ENCODE measurements at regions not wholly inside any gene's neighbourhood (a gene's known extent, or its start where the extent isn't known, plus 50 kb on each side); places are given as distances from the start of the nearest gene placed in this dataset.

DNA sequence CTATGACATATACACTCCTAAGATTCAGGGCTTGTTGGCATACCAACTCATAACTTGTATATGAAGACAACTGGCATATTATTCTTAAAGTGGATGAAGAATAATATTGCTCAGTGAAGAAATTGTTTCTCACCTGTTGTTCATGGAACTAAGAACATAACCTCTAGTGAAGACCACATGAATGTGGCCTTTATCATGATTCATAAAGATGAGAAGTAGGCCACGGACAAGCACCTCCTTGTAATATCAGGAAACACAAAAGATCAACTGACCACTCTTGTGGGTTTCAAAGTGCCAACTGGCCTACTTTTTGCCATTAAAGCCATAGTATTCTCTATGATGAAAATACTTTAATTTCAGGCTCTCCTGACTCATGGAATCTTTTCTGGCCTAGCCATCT is 407.4 kb downstream of the GRB14 start:
- no peak for TF ChIP-seq EZH2phosphoT487 (IDR thresholded peaks at IDR 0.05)
- TF ChIP-seq, protein P1, sequence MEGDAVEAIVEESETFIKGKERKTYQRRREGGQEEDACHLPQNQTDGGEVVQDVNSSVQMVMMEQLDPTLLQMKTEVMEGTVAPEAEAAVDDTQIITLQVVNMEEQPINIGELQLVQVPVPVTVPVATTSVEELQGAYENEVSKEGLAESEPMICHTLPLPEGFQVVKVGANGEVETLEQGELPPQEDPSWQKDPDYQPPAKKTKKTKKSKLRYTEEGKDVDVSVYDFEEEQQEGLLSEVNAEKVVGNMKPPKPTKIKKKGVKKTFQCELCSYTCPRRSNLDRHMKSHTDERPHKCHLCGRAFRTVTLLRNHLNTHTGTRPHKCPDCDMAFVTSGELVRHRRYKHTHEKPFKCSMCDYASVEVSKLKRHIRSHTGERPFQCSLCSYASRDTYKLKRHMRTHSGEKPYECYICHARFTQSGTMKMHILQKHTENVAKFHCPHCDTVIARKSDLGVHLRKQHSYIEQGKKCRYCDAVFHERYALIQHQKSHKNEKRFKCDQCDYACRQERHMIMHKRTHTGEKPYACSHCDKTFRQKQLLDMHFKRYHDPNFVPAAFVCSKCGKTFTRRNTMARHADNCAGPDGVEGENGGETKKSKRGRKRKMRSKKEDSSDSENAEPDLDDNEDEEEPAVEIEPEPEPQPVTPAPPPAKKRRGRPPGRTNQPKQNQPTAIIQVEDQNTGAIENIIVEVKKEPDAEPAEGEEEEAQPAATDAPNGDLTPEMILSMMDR (IDR thresholded peaks at IDR 0.05) = no peak

Data from neural progenitor cell (in vitro differentiated cells).